ENCODE measurements at regions not wholly inside any gene's neighbourhood (a gene's known extent, or its start where the extent isn't known, plus 50 kb on each side); places are given as distances from the start of the nearest gene placed in this dataset.
"Not testable (repeated sequence)": the region's sequence is repeated elsewhere in the genome, so short reads cannot be mapped to it uniquely, and the experiment has no call there.

- DNase-seq (ENCODE audit: low read depth, low spot score), result no peak
Measured at GRCh38 chr14:22262881-22263280, 326.1 kb downstream of the DAD1 start.

GRCh38 chr14:22255017-22255950 is 333.7 kb downstream of the DAD1 start:
- no peak for DNase-seq (ENCODE audit: low read depth, low spot score)

- DNase-seq (ENCODE audit: low read depth, low spot score), result no peak
Measured at GRCh38 chr14:22252686-22253085, 336.3 kb downstream of the DAD1 start.

GRCh38 chr14:22251090-22251489 is 337.9 kb downstream of the DAD1 start:
- DNase-seq (ENCODE audit: low read depth, low spot score), result no peak

GRCh38 chr14:22249770-22250169 is 339.3 kb downstream of the DAD1 start:
- no peak for DNase-seq (ENCODE audit: low read depth, low spot score)

GRCh38 chr14:22243971-22244581 is 344.9 kb downstream of the DAD1 start:
- DNase-seq (ENCODE audit: low read depth, low spot score), result no peak

GRCh38 chr14:22238320-22238719 is 350.7 kb downstream of the DAD1 start:
- not testable (repeated sequence) for DNase-seq (ENCODE audit: low read depth, low spot score)

GRCh38 chr14:22233377-22233776 is 355.6 kb downstream of the DAD1 start:
- DNase-seq (ENCODE audit: low read depth, low spot score), result no peak

GRCh38 chr14:22232933-22233332 is 356.1 kb downstream of the DAD1 start:
- DNase-seq (ENCODE audit: low read depth, low spot score), result no peak

- DNase-seq (ENCODE audit: low read depth, low spot score), result no peak
Measured at GRCh38 chr14:22232486-22232885, 356.5 kb downstream of the DAD1 start.

- DNase-seq (ENCODE audit: low read depth, low spot score), result no peak
Measured at GRCh38 chr14:22231018-22231417, 358.0 kb downstream of the DAD1 start.

GRCh38 chr14:22230517-22230916 is 358.5 kb downstream of the DAD1 start:
- DNase-seq (ENCODE audit: low read depth, low spot score), result no peak

- no peak for DNase-seq (ENCODE audit: low read depth, low spot score)
Measured at GRCh38 chr14:22227084-22227483, 361.9 kb downstream of the DAD1 start.

GRCh38 chr14:22226381-22226780 is 362.6 kb downstream of the DAD1 start:
- no peak for DNase-seq (ENCODE audit: low read depth, low spot score)

GRCh38 chr14:22225516-22226140 is 363.4 kb downstream of the DAD1 start:
- no peak for DNase-seq (ENCODE audit: low read depth, low spot score)

GRCh38 chr14:22221508-22221907 is 367.5 kb downstream of the DAD1 start:
- DNase-seq (ENCODE audit: low read depth, low spot score), result no peak

GRCh38 chr14:22220427-22220826 is 368.6 kb downstream of the DAD1 start:
- no peak for DNase-seq (ENCODE audit: low read depth, low spot score)

GRCh38 chr14:22218728-22219127 is 370.3 kb downstream of the DAD1 start:
- DNase-seq (ENCODE audit: low read depth, low spot score), result no peak

GRCh38 chr14:22213120-22213519 is 375.9 kb downstream of the DAD1 start:
- no peak for DNase-seq (ENCODE audit: low read depth, low spot score)

- no peak for DNase-seq (ENCODE audit: low read depth, low spot score)
Measured at GRCh38 chr14:22210906-22211305, 378.1 kb downstream of the DAD1 start.

GRCh38 chr14:22210026-22210425 is 379.0 kb downstream of the DAD1 start:
- no peak for DNase-seq (ENCODE audit: low read depth, low spot score)

- DNase-seq (ENCODE audit: low read depth, low spot score), result no peak
Measured at GRCh38 chr14:22203036-22203435, 386.0 kb downstream of the DAD1 start.

GRCh38 chr14:22202313-22202712 is 386.7 kb downstream of the DAD1 start:
- DNase-seq (ENCODE audit: low read depth, low spot score), result no peak

All from activated naive CD8-positive, alpha-beta T cell treated with anti-CD3 and anti-CD28 coated beads, Interleukin-2, amount 50 U/mL, for 16 hours (primary cell).